ENCODE measurements at regions not wholly inside any gene's neighbourhood (a gene's known extent, or its start where the extent isn't known, plus 50 kb on each side); places are given as distances from the start of the nearest gene placed in this dataset.

DNA sequence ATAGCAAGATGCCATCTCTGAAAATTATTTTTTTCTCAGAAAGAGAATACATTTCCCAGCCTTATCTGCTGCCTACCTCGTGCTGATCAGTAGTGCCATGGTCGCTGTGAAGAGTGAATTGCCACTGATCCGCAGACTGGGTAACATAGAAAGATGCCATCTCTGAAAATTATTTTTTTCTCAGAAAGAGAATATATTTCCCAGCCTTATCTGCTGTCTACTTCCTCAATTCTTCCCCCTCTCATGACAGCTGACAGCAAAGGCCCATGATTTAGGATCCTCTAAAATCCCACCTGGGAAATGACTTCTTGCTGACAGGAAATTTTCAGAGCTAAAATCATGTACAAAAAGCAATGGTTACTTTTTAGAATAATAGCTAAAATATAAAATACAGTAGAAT lies 92.5 kb upstream of the AHR start:
- H3K4me3 ChIP-seq (ENCODE audit: low read length in 3 of 3) = no peak overlapping the region
- no peaks in the 10 kb centered on the region for H3K36me3 ChIP-seq (ENCODE audit: control insufficient read depth in 3 of 3, insufficient read depth in 3 of 3, low read length in 3 of 3)
- no peak overlapping the region for H3K9ac ChIP-seq (ENCODE audit: low read depth in 1 of 3, low read length in 3 of 3)
- no peaks in the 10 kb centered on the region for H3K4me1 ChIP-seq (ENCODE audit: control insufficient read depth in 3 of 3, insufficient read depth in 3 of 3, low read length in 3 of 3)
- H3K27me3 ChIP-seq (ENCODE audit: control insufficient read depth in 3 of 3, insufficient read depth in 3 of 3, low read length in 3 of 3) = no peaks in the 10 kb centered on the region
- H3K9me3 ChIP-seq (ENCODE audit: control insufficient read depth in 3 of 3, low read length in 3 of 3) = no peaks in the 10 kb centered on the region
- no peak overlapping the region for H3K27ac ChIP-seq (ENCODE audit: low read depth, low read length)

DNA sequence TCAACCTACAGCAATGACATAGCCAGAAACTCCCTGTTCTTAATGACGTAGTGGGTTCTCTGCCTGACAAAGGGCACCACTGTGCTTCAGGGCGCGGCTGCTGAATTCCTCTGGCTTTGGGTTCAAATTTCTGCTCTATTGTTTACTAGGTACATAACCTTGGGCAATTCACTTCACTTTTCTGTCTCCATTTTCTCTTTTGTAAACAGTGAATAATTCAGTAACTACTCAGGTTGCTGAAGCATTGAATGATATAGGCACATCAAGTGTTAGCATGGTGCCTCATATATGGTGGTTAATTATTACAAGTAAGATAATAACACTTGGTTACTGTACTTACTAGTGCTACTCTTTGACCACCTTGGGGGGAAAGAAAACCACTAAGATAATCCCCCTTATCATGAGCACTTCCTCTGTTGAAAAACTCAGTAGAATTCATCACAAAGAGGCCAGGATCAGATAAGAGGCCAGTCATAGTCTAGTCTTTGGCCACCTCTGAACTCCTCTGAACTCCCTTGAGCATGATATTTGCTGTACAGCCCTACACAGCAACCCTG lies 92.0 kb upstream of the AHR start:
- Histone ChIP-seq H3K4me1 (ENCODE audit: control insufficient read depth in 3 of 3, insufficient read depth in 3 of 3, low read length in 3 of 3) (no peaks in the 10 kb centered on the region), H3K27me3 (ENCODE audit: control insufficient read depth in 3 of 3, insufficient read depth in 3 of 3, low read length in 3 of 3) (no peaks in the 10 kb centered on the region), H3K9ac (ENCODE audit: low read depth in 1 of 3, low read length in 3 of 3) (no peak overlapping the region)

DNA sequence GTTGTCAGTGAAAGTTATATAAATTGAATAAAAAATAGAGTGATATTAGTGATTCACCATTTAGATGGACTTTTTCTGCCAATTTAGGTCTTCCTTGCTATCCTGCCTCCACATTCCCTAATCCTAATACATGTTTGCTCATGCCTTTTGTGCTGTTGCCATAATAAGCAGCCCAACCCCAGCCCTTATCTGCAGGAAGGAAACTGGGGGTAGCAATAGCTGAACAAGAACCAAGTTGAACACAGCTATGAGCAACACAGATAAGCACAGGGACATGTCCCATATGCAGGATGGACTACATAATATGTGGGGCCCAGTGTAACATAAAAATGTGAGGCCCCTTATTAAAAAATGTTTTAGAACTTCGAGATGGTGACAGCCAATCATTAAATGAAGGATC lies 91.2 kb upstream of the AHR start:
- H3K9ac ChIP-seq (ENCODE audit: low read depth in 1 of 3, low read length in 3 of 3) = no peak overlapping the region
- H3K4me1 ChIP-seq (ENCODE audit: control insufficient read depth in 3 of 3, insufficient read depth in 3 of 3, low read length in 3 of 3) = no peaks in the 10 kb centered on the region
- no peaks in the 10 kb centered on the region for H3K36me3 ChIP-seq (ENCODE audit: control insufficient read depth in 3 of 3, insufficient read depth in 3 of 3, low read length in 3 of 3)
- H3K4me3 ChIP-seq (ENCODE audit: low read length in 3 of 3) = no peak overlapping the region
- no peak overlapping the region for H3K27ac ChIP-seq (ENCODE audit: low read depth, low read length)
- H3K9me3 ChIP-seq (ENCODE audit: control insufficient read depth in 3 of 3, low read length in 3 of 3) = no peaks in the 10 kb centered on the region
- no peaks in the 10 kb centered on the region for H3K27me3 ChIP-seq (ENCODE audit: control insufficient read depth in 3 of 3, insufficient read depth in 3 of 3, low read length in 3 of 3)

More for the DNA sequence above, 92.0 kb upstream of the AHR start:
- H3K4me3 ChIP-seq (ENCODE audit: low read length in 3 of 3) = no peak overlapping the region
- no peak overlapping the region for H3K27ac ChIP-seq (ENCODE audit: low read depth, low read length)
- H3K9me3 ChIP-seq (ENCODE audit: control insufficient read depth in 3 of 3, low read length in 3 of 3) = no peaks in the 10 kb centered on the region
- no peaks in the 10 kb centered on the region for H3K36me3 ChIP-seq (ENCODE audit: control insufficient read depth in 3 of 3, insufficient read depth in 3 of 3, low read length in 3 of 3)

DNA sequence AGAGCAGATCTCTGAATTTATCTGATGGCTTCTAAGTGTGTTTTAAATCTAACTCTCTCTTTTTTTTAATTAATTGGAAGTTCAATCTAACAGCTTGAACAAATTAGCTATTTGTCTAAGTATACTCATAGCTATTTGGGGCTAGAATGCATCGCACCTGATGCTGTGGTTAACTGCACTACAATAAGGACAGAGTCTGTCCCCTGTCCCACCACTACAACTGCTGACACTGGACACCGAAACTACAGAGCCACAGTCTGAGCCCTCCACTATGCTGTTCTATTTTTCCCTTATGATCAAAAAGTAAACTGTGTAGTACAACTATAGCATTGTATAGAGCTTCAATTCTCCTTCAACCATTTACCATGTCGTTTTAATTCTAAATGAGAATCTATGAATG lies 89.4 kb upstream of the AHR start:
- Histone ChIP-seq H3K9ac (ENCODE audit: low read depth in 1 of 3, low read length in 3 of 3) (no peak overlapping the region), H3K27ac (ENCODE audit: low read depth, low read length) (no peak overlapping the region), H3K9me3 (ENCODE audit: control insufficient read depth in 3 of 3, low read length in 3 of 3) (no peaks in the 10 kb centered on the region), H3K36me3 (ENCODE audit: control insufficient read depth in 3 of 3, insufficient read depth in 3 of 3, low read length in 3 of 3) (no peaks in the 10 kb centered on the region), H3K27me3 (ENCODE audit: control insufficient read depth in 3 of 3, insufficient read depth in 3 of 3, low read length in 3 of 3) (no peaks in the 10 kb centered on the region), H3K4me3 (ENCODE audit: low read length in 3 of 3) (no peak overlapping the region), H3K4me1 (ENCODE audit: control insufficient read depth in 3 of 3, insufficient read depth in 3 of 3, low read length in 3 of 3) (no peaks in the 10 kb centered on the region)

DNA sequence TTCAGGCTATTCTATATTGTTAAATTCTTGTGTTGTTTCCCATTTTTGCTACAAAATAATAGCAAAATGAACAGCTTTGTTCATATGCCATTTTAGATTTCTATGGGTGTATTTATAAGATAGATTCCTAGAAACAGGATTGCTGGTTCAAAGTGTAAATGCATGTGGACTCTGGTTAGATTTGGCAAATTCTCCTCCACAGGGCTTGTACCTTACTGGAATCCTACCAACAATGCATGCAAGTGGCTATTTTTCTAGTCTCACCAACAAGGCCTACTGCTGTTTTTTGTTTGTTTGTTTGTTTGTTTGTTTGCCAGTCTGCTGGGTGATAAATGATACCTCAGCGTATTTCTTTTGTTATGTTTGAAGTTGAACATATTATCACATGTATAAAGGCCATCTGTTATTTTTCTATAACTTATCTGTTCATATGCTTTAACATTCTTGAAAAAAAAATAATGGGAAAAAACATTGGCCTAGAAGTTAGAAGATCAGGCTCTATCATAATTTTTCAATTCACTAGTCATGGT lies 87.1 kb upstream of the AHR start:
- Histone ChIP-seq H3K36me3 (ENCODE audit: control insufficient read depth in 3 of 3, insufficient read depth in 3 of 3, low read length in 3 of 3) (no peaks in the 10 kb centered on the region), H3K4me3 (ENCODE audit: low read length in 3 of 3) (no peak overlapping the region), H3K27me3 (ENCODE audit: control insufficient read depth in 3 of 3, insufficient read depth in 3 of 3, low read length in 3 of 3) (no peaks in the 10 kb centered on the region), H3K9me3 (ENCODE audit: control insufficient read depth in 3 of 3, low read length in 3 of 3) (no peaks in the 10 kb centered on the region), H3K9ac (ENCODE audit: low read depth in 1 of 3, low read length in 3 of 3) (no peak overlapping the region), H3K27ac (ENCODE audit: low read depth, low read length) (no peak overlapping the region), H3K4me1 (ENCODE audit: control insufficient read depth in 3 of 3, insufficient read depth in 3 of 3, low read length in 3 of 3) (no peaks in the 10 kb centered on the region)

DNA sequence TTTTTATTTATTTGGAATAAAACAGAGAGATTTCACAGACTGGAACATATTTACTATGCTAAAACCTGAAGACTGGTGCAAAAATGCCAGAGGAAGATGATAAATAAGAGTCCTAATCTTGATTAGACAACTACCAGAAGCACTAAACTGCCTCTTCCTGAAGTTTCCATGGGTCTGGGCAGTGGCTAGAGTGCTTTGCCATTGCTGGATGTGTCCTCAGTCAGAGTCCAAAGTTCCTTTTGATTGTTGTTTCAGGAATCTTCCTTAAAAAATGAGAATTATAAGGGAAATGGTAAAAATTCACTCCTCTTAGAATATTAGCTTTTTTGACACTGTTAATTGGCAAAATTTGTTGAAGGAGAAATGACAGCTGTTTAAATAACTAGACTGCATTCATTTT lies 86.3 kb upstream of the AHR start:
- Histone ChIP-seq H3K36me3 (ENCODE audit: control insufficient read depth in 3 of 3, insufficient read depth in 3 of 3, low read length in 3 of 3) (no peaks in the 10 kb centered on the region), H3K9me3 (ENCODE audit: control insufficient read depth in 3 of 3, low read length in 3 of 3) (no peaks in the 10 kb centered on the region), H3K4me1 (ENCODE audit: control insufficient read depth in 3 of 3, insufficient read depth in 3 of 3, low read length in 3 of 3) (no peaks in the 10 kb centered on the region)

DNA sequence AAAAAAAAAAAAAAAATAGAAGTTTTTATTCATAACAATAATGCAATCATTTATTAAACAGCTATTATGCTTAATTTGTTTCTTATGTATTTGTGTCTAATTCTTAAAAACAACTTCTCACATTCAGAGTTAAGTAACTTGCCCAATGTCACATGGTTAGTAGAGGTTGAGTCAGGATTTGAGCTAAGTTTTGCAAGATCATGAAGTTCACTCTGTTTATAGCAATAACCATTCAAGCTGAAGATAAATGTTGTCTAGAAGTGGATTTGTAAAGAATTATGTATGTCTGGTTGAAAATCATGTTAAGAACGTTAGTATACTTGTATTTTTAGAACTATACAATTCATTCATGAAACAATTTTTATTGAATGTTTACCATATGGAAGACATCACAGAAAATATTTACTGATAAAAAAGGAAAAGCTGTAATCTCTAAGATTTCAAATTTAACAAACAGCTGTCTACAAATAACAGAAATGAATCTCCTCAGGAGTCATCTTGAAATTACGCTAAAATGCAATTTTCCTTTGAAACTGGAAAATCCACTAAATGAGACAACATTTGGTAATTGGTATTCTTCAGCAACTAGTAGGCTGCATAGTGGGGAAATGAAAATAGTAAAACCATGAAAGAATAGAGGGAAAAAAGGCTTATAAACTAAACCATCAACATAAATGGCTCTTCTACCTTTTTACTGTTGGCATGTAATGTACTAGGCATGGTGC lies 70.5 kb upstream of the AHR start:
- no peak overlapping the region for H3K4me3 ChIP-seq (ENCODE audit: low read length in 3 of 3)
- H3K36me3 ChIP-seq (ENCODE audit: control insufficient read depth in 3 of 3, insufficient read depth in 3 of 3, low read length in 3 of 3) = no peaks in the 10 kb centered on the region
- no peak overlapping the region for H3K27ac ChIP-seq (ENCODE audit: low read depth, low read length)
- H3K27me3 ChIP-seq (ENCODE audit: control insufficient read depth in 3 of 3, insufficient read depth in 3 of 3, low read length in 3 of 3) = no peaks in the 10 kb centered on the region
- no peaks in the 10 kb centered on the region for H3K9me3 ChIP-seq (ENCODE audit: control insufficient read depth in 3 of 3, low read length in 3 of 3)
- H3K9ac ChIP-seq (ENCODE audit: low read depth in 1 of 3, low read length in 3 of 3) = no peak overlapping the region
- H3K4me1 ChIP-seq (ENCODE audit: control insufficient read depth in 3 of 3, insufficient read depth in 3 of 3, low read length in 3 of 3) = no peaks in the 10 kb centered on the region

More for the DNA sequence above, 86.3 kb upstream of the AHR start:
- H3K27ac ChIP-seq (ENCODE audit: low read depth, low read length) = no peak overlapping the region
- no peaks in the 10 kb centered on the region for H3K27me3 ChIP-seq (ENCODE audit: control insufficient read depth in 3 of 3, insufficient read depth in 3 of 3, low read length in 3 of 3)
- no peak overlapping the region for H3K4me3 ChIP-seq (ENCODE audit: low read length in 3 of 3)
- no peak overlapping the region for H3K9ac ChIP-seq (ENCODE audit: low read depth in 1 of 3, low read length in 3 of 3)

DNA sequence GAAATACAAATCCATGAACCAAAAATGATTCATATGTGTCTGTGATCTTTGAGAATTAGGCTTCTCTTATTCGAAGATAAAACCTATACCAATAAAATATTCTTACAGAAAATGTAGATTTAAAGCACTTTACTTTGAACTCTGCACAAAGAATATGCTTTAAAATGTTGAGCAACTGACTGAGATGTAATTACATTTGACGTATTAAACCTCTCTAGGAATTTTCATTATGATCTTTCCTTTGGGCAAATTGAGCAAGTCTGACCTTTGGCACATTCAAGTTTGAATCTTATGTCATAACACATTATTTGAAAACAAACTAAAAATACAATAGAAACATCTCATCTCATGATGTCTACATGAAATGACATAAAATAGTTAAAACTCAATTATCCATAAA lies 69.2 kb upstream of the AHR start:
- H3K36me3 ChIP-seq (ENCODE audit: control insufficient read depth in 3 of 3, insufficient read depth in 3 of 3, low read length in 3 of 3) = no peaks in the 10 kb centered on the region
- H3K27ac ChIP-seq (ENCODE audit: low read depth, low read length) = no peak overlapping the region
- H3K4me3 ChIP-seq (ENCODE audit: low read length in 3 of 3) = no peak overlapping the region
- H3K9ac ChIP-seq (ENCODE audit: low read depth in 1 of 3, low read length in 3 of 3) = no peak overlapping the region
- H3K27me3 ChIP-seq (ENCODE audit: control insufficient read depth in 3 of 3, insufficient read depth in 3 of 3, low read length in 3 of 3) = no peaks in the 10 kb centered on the region
- H3K9me3 ChIP-seq (ENCODE audit: control insufficient read depth in 3 of 3, low read length in 3 of 3) = no peaks in the 10 kb centered on the region
- H3K4me1 ChIP-seq (ENCODE audit: control insufficient read depth in 3 of 3, insufficient read depth in 3 of 3, low read length in 3 of 3) = no peaks in the 10 kb centered on the region

DNA sequence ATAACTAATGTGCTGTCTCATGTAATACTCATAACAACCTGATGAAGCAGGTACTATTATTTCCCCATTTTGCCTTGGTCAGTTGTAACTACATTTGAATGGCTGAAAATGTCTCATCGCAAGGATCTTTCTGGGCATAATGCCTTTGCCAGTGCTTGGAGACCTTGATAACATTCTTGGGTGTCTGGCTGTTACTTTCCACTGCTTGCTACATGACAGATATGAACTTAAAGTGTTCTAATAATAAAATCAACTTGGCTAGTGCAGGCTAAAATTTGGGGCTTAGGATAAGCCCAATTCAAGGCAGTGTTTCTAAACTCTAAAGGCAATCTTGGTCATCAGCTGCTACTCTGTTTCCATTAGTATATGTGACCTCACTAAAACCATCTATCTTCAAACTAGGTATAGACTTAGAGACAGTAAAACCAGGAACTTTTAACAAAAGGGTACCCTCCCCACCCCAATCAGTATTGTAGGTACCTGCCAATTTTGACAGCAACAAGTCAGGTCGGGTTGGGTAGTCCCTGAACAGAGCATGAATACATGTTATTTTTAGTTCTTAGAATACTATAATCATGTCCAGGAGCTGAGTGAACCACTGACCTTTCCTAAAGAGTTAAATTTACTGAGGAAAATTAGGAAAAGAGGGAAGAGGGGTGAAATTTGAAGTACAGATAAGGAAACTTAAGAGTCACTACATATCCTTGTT lies 68.2 kb upstream of the AHR start:
- Histone ChIP-seq H3K27ac (ENCODE audit: low read depth, low read length) (no peak overlapping the region), H3K4me1 (ENCODE audit: control insufficient read depth in 3 of 3, insufficient read depth in 3 of 3, low read length in 3 of 3) (no peaks in the 10 kb centered on the region), H3K36me3 (ENCODE audit: control insufficient read depth in 3 of 3, insufficient read depth in 3 of 3, low read length in 3 of 3) (no peaks in the 10 kb centered on the region), H3K4me3 (ENCODE audit: low read length in 3 of 3) (no peak overlapping the region), H3K9me3 (ENCODE audit: control insufficient read depth in 3 of 3, low read length in 3 of 3) (no peaks in the 10 kb centered on the region), H3K27me3 (ENCODE audit: control insufficient read depth in 3 of 3, insufficient read depth in 3 of 3, low read length in 3 of 3) (no peaks in the 10 kb centered on the region), H3K9ac (ENCODE audit: low read depth in 1 of 3, low read length in 3 of 3) (no peak overlapping the region)

DNA sequence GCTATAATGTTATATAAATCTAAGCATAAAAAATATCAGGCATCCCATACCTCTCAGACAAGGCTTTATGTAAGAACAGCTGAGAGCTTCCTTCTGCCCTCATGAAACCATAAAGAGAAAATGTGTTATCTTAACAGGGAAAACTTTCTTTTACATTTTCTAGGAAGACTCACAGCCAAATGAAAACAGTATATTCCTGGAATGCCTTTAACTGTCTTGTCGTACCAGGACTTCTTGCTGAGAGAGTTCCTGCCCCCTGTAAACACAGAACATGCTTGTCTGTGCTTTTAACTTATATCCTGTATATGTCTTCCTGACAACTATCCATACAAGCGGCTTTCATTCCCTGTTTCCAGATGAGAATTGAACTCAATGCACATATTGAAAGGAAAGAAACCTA lies 64.8 kb upstream of the AHR start:
- Histone ChIP-seq H3K4me3 (ENCODE audit: low read length in 3 of 3) (no peak overlapping the region), H3K36me3 (ENCODE audit: control insufficient read depth in 3 of 3, insufficient read depth in 3 of 3, low read length in 3 of 3) (no peaks in the 10 kb centered on the region), H3K9me3 (ENCODE audit: control insufficient read depth in 3 of 3, low read length in 3 of 3) (no peaks in the 10 kb centered on the region), H3K4me1 (ENCODE audit: control insufficient read depth in 3 of 3, insufficient read depth in 3 of 3, low read length in 3 of 3) (no peaks in the 10 kb centered on the region), H3K27me3 (ENCODE audit: control insufficient read depth in 3 of 3, insufficient read depth in 3 of 3, low read length in 3 of 3) (no peaks in the 10 kb centered on the region), H3K9ac (ENCODE audit: low read depth in 1 of 3, low read length in 3 of 3) (no peak overlapping the region), H3K27ac (ENCODE audit: low read depth, low read length) (peak overlapping the region; percentile 36)

Data from skeletal muscle tissue (tissue), 3 donors.